ENCODE measurements at regions not wholly inside any gene's neighbourhood (a gene's known extent, or its start where the extent isn't known, plus 50 kb on each side); places are given as distances from the start of the nearest gene placed in this dataset.

DNA sequence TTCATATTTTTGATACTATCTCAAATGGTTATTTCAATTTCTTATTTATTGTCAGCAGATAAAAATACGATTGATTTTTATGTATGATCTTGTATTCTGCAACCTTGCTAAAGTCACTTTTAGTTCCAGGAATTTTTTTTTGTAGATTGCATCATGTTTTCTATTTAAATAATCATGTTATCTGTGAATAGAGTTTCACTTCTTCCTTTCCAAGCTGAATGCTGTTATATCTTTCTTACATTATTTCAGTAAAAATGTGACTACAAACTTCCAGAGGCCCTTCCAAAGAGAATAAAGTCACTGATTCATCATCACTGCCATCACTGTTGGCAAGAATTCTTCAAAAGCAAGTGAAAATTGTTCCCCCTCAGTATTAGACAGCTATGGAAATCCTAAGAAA lies 104.7 kb upstream of the RAP1B start:
- DNase-seq (ENCODE audit: unreplicated experiment), result no peak
- ChIA-PET POLR2A (interaction anchor here (1.0 kb wide), 1 partner anchor 8 kb away, joined by 3 read pairs; no protein-coding TSS in a partner anchor), CTCF (interaction anchor here (0.6 kb wide), 1 partner anchor 332 kb away, joined by 5 read pairs; no protein-coding TSS in a partner anchor)
- no peaks in the 10 kb centered on the region for H3K9me3 Mint-ChIP-seq (ENCODE audit: unreplicated experiment)
- intact Hi-C loops (cut with micrococcal nuclease), result no loop called here
- no peaks in the 10 kb centered on the region for H3K36me3 Mint-ChIP-seq (ENCODE audit: insufficient read depth, unreplicated experiment)
- H3K4me1 Mint-ChIP-seq (ENCODE audit: insufficient read depth, unreplicated experiment), result peaks cover 17% of the 10 kb centered on the region
- H3K27ac Mint-ChIP-seq (ENCODE audit: low read depth, unreplicated experiment), result no peak overlapping the region
- H3K4me3 Mint-ChIP-seq (ENCODE audit: unreplicated experiment), result no peak overlapping the region
- H3K27me3 Mint-ChIP-seq (ENCODE audit: insufficient read depth, unreplicated experiment), result no peaks in the 10 kb centered on the region
- no TSS peak for BruUV-seq (replicated peaks)
- TF ChIP-seq, protein P1, sequence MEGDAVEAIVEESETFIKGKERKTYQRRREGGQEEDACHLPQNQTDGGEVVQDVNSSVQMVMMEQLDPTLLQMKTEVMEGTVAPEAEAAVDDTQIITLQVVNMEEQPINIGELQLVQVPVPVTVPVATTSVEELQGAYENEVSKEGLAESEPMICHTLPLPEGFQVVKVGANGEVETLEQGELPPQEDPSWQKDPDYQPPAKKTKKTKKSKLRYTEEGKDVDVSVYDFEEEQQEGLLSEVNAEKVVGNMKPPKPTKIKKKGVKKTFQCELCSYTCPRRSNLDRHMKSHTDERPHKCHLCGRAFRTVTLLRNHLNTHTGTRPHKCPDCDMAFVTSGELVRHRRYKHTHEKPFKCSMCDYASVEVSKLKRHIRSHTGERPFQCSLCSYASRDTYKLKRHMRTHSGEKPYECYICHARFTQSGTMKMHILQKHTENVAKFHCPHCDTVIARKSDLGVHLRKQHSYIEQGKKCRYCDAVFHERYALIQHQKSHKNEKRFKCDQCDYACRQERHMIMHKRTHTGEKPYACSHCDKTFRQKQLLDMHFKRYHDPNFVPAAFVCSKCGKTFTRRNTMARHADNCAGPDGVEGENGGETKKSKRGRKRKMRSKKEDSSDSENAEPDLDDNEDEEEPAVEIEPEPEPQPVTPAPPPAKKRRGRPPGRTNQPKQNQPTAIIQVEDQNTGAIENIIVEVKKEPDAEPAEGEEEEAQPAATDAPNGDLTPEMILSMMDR (IDR thresholded peaks at IDR 0.05; ENCODE audit: unreplicated experiment), result no peak

- Mint-ChIP-seq H3K9me3 (ENCODE audit: unreplicated experiment) (no peaks in the 10 kb centered on the region), H3K4me1 (ENCODE audit: insufficient read depth, unreplicated experiment) (peaks cover 17% of the 10 kb centered on the region), H3K27ac (ENCODE audit: low read depth, unreplicated experiment) (no peak overlapping the region), H3K36me3 (ENCODE audit: insufficient read depth, unreplicated experiment) (no peaks in the 10 kb centered on the region), H3K4me3 (ENCODE audit: unreplicated experiment) (no peak overlapping the region), H3K27me3 (ENCODE audit: insufficient read depth, unreplicated experiment) (no peaks in the 10 kb centered on the region)
- ChIA-PET CTCF (interaction anchor here (0.6 kb wide), 1 partner anchor 333 kb away, joined by 5 read pairs; no protein-coding TSS in a partner anchor), POLR2A (interaction anchor here (1.0 kb wide), 1 partner anchor 9 kb away, joined by 3 read pairs; no protein-coding TSS in a partner anchor)
- intact Hi-C loops (cut with micrococcal nuclease), result no loop called here
- DNase-seq (ENCODE audit: unreplicated experiment), result no peak
- no TSS peak for BruUV-seq (replicated peaks)
- TF ChIP-seq, protein P1 (IDR thresholded peaks at IDR 0.05; ENCODE audit: unreplicated experiment), result no peak
Observed at GRCh38 chr12:68506619-68507018, 104.1 kb upstream of the RAP1B start.

GRCh38 chr12:68507657-68508056 lies 103.0 kb upstream of the RAP1B start:
- no peak overlapping the region for H3K27ac Mint-ChIP-seq (ENCODE audit: low read depth, unreplicated experiment)

DNA sequence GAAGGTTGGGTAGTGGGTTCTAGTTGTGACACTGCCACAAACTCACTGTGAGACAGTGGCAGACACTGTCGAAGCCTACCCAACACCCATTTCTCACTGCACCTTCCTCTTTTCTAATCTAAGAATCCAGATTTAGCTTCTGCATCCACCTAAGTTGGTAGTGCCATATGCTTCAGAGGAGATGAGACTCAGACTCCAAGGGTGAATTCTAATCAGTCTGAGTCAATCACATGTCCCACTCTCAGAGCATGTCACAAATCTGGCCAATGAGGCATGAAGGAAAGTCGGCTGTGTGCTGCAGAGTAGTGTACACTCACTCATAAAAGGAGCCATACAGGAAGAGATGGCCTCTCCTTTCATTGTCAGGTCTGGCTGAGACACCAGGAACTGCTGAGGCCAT lies 102.1 kb upstream of the RAP1B start:
- H3K4me3 Mint-ChIP-seq (ENCODE audit: unreplicated experiment), result no peak overlapping the region
- no peaks in the 10 kb centered on the region for H3K36me3 Mint-ChIP-seq (ENCODE audit: insufficient read depth, unreplicated experiment)
- H3K27me3 Mint-ChIP-seq (ENCODE audit: insufficient read depth, unreplicated experiment), result no peaks in the 10 kb centered on the region
- no peak overlapping the region for H3K27ac Mint-ChIP-seq (ENCODE audit: low read depth, unreplicated experiment)
- DNase-seq (ENCODE audit: unreplicated experiment), result no peak
- TF ChIP-seq, protein P1 (IDR thresholded peaks at IDR 0.05; ENCODE audit: unreplicated experiment), result no peak
- no peaks in the 10 kb centered on the region for H3K9me3 Mint-ChIP-seq (ENCODE audit: unreplicated experiment)
- intact Hi-C loops (cut with micrococcal nuclease), result no loop called here
- ChIA-PET POLR2A (no interaction called here), CTCF (no interaction called here)
- no TSS peak for BruUV-seq (replicated peaks)
- peaks cover 17% of the 10 kb centered on the region for H3K4me1 Mint-ChIP-seq (ENCODE audit: insufficient read depth, unreplicated experiment)

More at GRCh38 chr12:68507657-68508056, 103.0 kb upstream of the RAP1B start:
- no peak overlapping the region for H3K4me3 Mint-ChIP-seq (ENCODE audit: unreplicated experiment)
- TF ChIP-seq, protein P1 (IDR thresholded peaks at IDR 0.05; ENCODE audit: unreplicated experiment), result no peak
- no peaks in the 10 kb centered on the region for H3K27me3 Mint-ChIP-seq (ENCODE audit: insufficient read depth, unreplicated experiment)
- intact Hi-C loops (cut with micrococcal nuclease), result no loop called here
- ChIA-PET POLR2A (no interaction called here), CTCF (no interaction called here)
- BruUV-seq (replicated peaks), result no TSS peak
- no peaks in the 10 kb centered on the region for H3K9me3 Mint-ChIP-seq (ENCODE audit: unreplicated experiment)
- no peaks in the 10 kb centered on the region for H3K36me3 Mint-ChIP-seq (ENCODE audit: insufficient read depth, unreplicated experiment)
- no peak for DNase-seq (ENCODE audit: unreplicated experiment)
- H3K4me1 Mint-ChIP-seq (ENCODE audit: insufficient read depth, unreplicated experiment), result peaks cover 17% of the 10 kb centered on the region

Measured in MCF 10A (cell line).